CD4-positive, alpha-beta T cell treated with Interleukin-17A for 1 hour (primary cell): ENCODE measurements at regions not wholly inside any gene's neighbourhood (a gene's known extent, or its start where the extent isn't known, plus 50 kb on each side); places are given as distances from the start of the nearest gene placed in this dataset.

Experiments used
- DNase-seq: peaks from one replicate; pipeline ENCODE4 v3.0.0-alpha.2; 2020

GRCh38 chr5:159713773-159714172 lies 202.5 kb upstream of the ADRA1B start:
- DNase-seq: no peak

- no peak for DNase-seq
Measured at GRCh38 chr5:159725475-159725874, 190.8 kb upstream of the ADRA1B start.

DNA sequence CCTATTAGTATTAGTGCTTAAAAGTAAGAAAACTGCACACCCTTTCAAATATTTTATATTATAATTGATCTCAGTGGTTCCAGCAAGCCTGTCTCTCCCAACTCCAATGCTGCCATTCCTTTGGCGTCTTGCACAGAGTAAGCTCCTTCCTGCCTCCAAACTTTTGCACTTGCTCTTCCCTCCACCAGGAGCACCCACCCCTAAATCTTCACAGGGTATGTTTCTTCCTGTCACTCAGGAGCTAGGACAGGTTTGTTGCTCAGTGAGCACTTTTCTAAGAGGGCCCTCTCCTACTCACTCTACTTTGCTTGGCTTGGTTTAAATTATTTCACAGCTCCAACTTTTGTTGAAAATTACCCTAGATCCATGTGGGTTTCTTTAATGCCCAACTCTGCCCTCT lies 189.1 kb upstream of the ADRA1B start:
- no peak for DNase-seq

DNA sequence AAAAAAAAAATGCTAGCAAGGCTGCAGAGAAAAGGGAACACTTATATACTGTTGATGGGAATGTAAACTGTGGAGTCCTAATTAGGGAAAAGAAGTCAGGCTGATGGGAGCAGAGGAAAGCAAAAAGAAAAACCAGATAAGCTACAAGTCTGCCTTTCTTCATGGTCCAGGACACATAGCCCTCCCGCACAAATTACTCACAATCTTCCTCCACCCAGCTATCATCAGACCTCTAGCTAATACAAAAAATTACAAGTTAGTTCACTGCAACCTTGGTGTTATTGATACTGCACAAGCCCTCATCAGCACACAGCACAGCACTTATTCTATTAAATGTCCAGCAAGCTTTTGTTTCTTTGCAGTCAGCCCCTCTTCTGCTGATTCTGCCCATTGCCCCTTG lies 186.0 kb upstream of the ADRA1B start:
- DNase-seq: no peak

DNA sequence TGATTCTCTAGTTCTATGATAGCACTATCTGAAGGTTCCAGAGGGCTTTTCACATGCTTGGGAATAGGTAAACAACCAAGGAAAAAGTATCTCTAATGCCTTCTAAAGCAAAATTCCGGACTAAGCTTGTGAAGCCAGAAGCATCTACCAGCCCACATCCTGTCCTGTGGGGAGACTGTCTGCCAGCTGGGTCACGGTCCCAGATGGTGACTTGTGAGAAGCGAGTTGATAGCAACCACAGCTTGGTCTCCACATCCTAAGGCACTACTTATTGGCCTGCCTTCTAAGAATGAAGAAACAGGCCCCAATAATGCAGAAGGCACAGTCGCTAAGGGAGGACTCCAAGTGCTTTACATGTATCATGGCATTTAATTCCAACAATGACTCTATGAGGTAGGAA lies 184.1 kb upstream of the ADRA1B start:
- peak; percentile 8 for DNase-seq

GRCh38 chr5:159734366-159734765 lies 181.9 kb upstream of the ADRA1B start:
- DNase-seq: no peak

DNA sequence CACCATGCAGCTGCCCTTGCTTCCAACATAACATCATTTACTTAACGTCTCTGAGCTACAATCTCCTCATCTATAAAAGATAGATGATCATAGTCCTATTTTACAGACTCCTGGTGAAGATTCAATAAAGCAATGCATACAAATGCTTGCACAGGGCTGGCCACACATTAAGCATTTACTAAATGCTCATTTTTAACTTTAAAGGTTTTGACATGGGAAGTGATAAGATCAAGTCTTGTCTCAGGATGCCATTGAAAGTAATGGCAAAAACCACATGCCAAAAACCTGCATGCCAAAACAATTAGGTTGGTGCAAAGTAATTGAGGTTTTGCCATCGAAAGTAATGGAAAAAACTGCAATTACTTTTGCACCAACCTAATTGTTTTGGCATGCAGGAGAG lies 181.2 kb upstream of the ADRA1B start:
- DNase-seq: no peak

DNA sequence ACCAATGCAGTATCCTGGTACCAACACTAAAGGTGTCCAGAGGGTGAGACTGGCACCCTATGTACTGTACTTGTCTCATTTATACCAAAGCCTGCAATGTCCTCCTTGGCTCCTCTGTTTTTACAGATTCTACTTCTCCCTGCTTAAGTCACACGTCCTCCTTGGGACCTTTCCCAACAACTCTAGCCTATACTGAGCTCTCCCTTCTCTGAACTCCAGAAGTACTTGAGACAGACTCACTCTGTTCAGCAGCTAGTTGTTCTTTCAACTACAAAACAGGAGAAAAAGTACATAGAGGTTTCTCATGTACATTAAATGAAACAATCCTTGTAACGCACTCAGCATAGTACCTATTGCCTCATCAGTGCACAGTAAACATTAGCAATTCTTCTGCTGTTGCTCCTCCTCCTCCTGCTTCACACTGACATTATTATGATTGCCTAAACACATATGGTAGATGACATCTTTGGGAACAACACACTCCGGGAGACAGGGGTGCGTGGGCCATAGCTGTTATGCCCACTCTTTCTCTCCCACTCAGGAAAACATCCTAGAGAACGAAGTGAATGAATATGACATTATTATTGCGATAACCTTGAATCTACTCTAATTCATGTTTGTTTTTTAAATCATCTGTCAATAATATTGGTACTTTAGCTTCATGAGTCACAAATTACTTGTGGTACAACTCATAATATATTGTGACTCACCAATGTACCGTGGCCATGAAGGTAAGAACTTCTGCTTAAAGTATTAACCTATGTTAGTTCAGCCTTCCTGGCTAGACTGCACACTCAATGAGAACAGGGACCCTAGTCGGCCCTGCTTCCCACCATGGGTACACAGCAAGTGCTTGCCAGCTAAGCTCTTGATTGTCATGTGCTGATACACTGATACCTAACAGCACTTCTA lies 180.3 kb upstream of the ADRA1B start:
- DNase-seq: no peak

GRCh38 chr5:159736844-159737243 lies 179.4 kb upstream of the ADRA1B start:
- DNase-seq: no peak

DNA sequence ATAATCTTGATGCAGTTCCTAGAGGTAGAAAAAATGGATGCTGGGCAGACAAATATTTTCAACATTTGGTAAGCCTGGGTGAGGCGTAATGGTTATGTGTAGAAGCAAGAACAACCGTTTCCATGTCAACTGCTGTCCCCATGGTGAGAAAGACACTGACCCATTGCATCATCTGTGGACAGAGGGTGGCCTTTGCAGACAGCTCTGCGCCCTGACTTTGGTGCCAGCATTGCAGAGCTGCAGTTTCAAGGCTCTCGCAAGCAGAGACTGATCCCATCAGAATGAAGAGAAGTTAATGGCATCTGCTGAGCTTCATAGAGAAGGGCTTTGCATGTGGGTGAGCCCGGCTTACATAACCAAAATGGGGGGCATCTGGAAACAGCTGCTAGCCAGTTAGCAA lies 179.0 kb upstream of the ADRA1B start:
- no peak for DNase-seq

GRCh38 chr5:159741829-159742322 lies 174.4 kb upstream of the ADRA1B start:
- no peak for DNase-seq

DNA sequence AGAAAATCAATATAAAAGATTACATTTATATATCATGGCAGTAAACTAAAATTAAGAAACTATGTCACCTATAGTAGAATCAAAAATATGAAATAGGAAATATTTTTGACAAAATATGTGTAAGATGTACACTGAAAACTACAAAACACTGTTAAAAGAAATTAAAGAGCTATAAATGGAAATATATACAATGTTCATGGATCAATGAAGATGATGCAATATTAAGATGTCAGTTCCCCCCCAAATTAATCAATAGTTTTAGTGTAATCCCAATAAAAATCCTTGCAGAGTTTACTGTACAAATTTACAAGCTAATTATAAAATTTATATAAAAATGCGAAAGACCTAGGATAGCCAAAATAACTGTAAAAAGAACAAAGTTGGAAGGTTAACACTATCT lies 173.0 kb upstream of the ADRA1B start:
- DNase-seq: no peak

- no peak for DNase-seq
Measured at GRCh38 chr5:159746707-159747106, 169.6 kb upstream of the ADRA1B start.

DNA sequence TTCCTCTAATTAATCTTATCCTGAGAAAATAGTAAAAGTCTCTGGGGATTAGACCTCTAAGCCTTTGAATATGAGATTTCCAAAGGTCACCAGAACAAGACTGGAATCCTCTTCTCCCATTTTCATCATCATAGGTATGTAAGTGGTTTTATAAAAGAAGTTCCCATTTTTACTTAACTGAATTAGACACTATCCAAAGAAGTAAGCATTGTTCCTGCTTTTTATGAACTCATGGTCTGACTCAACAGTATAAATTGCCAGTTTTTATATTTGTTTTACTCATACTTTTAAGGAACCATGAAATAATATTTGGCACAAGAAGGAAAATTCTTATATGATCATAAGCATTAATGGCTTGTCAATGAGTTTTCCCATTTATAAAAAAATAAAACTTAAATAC lies 167.1 kb upstream of the ADRA1B start:
- DNase-seq: no peak

DNA sequence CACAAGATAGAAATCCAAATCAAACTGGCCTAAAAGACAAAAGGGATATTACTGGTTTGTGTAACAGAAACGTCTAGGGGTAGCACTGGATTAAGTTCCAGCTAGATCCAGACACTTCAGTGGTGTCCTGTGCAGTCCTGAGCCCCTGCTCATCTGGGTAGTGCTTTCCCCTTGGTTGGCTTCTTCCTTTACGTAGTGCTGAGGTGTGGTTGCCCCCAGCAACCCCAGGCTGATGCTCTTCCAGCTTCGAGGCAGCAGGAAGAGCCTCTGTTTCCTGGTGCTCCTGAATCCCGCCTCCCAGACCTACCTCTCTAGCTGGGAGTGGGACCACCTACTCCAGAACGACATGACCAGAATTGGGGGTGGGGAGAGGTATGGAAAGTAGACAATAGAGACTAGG lies 166.1 kb upstream of the ADRA1B start:
- no peak for DNase-seq

DNA sequence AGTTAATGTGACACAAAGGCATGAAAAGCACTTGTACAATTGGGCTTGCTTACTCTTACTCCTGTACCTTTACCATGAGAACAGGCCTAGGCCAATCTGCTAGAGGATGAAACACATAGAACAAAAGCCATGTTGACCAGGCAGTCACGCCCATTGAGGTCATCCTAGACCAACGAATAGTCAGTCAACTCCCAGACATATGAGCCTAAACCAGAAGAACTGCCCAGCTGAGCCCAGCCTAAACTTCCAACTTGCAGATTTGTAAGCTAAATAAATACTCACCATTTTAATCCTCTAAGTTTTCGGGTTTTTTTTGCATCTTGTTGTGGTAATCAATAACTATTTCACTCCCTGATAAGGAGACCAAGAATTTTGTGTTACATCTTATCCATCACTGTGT lies 164.8 kb upstream of the ADRA1B start:
- no peak for DNase-seq

- no peak for DNase-seq
Measured at GRCh38 chr5:159752622-159753275, 163.5 kb upstream of the ADRA1B start.

- no peak for DNase-seq
Measured at GRCh38 chr5:159758189-159758588, 158.1 kb upstream of the ADRA1B start.

GRCh38 chr5:159759791-159760290 lies 156.4 kb upstream of the ADRA1B start:
- DNase-seq: no peak

- no peak for DNase-seq
Measured at GRCh38 chr5:159762921-159763320, 153.4 kb upstream of the ADRA1B start.

DNA sequence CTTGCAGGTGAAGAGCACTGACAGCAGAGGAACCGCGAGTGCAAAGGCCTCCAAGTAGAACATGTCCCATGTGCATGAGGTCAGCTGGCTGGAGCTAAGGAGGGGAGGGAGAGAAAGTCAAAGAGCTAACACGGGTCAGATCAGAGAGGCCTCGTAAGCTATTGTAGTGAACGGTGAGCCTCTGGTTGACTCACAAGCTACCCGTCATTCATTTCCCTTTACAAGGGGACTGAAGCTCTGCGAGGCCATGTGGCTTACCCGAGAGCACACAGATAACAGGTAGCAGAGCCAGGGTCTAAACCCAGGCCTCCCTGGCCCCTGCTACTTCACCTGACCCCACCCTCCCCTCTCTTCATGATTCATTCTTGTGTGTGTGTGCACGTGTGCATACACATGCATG lies 152.7 kb upstream of the ADRA1B start:
- DNase-seq: no peak

- DNase-seq: no peak
Measured at GRCh38 chr5:159764283-159765134, 151.8 kb upstream of the ADRA1B start.

DNA sequence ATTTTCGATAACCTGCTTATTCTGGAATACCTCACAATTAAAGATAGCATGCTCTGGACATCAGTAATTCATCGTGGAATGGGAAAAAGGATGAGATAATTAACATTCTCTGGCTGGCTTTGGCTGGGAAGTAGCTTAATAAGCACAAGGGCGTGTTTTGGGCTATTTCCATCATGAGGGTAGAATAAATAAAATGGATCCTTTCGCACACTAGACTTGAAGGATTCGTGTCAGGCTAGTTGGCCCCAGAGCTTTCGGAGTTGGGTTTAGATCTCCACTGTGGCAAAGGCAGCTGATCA lies 151.2 kb upstream of the ADRA1B start:
- DNase-seq: no peak
